Suprapubic skin (tissue), 4 donors: ENCODE measurements at regions not wholly inside any gene's neighbourhood (a gene's known extent, or its start where the extent isn't known, plus 50 kb on each side); places are given as distances from the start of the nearest gene placed in this dataset.

Experiments
- EP300 ChIP-seq: sonication (generic); formaldehyde crosslinking; IDR thresholded peaks from one replicate; pipeline ENCODE4 v1.6.1; 2017; ENCODE audit warnings: antibody characterized with exemption
- POLR2A ChIP-seq, 2 donors: fragments of 450-650 bp; IDR thresholded peaks; one replicate each; pipeline ENCODE4 v1.6.1; 2017; ENCODE audit warnings: antibody characterized with exemption in 2 of 2, mild to moderate bottlenecking in 2 of 2, moderate library complexity in 2 of 2
- POLR2AphosphoS5 ChIP-seq, 3 donors: sonication (generic); formaldehyde crosslinking; IDR thresholded peaks; one replicate each; pipeline ENCODE4 v1.6.1; 2017; ENCODE audit warnings: antibody characterized with exemption in 3 of 3
- TF ChIP-seq, protein P1 (sequence below), 2 donors: fragments of 200-600 bp in 1 of 2; fragments of 450-650 bp in 1 of 2; sonication (generic) in 1 of 2; IDR thresholded peaks; one replicate each; pipeline ENCODE4 v1.5.1; 2016 to 2019; ENCODE audit warnings: antibody characterized with exemption in 2 of 2, mild to moderate bottlenecking in 1 of 2, moderate library complexity in 1 of 2

DNA sequence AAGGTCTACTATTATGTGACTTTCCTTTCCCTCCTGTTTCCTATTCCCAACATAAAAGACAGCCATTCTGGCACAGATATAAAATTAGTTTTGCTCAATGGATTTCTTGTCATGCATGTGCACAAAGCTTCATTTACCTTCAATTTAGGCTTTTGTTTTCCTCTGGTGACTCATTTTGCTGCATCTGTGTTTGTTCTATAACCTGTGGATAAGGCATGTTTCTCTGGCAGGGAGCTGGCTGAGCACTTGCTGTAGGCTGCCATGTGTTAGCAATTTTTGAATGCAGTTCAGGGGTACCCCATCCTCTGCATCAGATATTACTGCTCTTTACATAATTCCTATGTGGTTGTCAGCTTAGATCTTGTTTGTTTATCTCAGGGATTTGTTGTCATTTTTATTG is 202.8 kb upstream of the GRID2 start:
- TF ChIP-seq, protein P1, sequence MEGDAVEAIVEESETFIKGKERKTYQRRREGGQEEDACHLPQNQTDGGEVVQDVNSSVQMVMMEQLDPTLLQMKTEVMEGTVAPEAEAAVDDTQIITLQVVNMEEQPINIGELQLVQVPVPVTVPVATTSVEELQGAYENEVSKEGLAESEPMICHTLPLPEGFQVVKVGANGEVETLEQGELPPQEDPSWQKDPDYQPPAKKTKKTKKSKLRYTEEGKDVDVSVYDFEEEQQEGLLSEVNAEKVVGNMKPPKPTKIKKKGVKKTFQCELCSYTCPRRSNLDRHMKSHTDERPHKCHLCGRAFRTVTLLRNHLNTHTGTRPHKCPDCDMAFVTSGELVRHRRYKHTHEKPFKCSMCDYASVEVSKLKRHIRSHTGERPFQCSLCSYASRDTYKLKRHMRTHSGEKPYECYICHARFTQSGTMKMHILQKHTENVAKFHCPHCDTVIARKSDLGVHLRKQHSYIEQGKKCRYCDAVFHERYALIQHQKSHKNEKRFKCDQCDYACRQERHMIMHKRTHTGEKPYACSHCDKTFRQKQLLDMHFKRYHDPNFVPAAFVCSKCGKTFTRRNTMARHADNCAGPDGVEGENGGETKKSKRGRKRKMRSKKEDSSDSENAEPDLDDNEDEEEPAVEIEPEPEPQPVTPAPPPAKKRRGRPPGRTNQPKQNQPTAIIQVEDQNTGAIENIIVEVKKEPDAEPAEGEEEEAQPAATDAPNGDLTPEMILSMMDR (IDR thresholded peaks at IDR 0.05): no peak
- TF ChIP-seq POLR2A (IDR thresholded peaks at IDR 0.05): no peak
- TF ChIP-seq EP300: no peak
- TF ChIP-seq POLR2AphosphoS5 (IDR thresholded peaks at IDR 0.05): no peak
